ENCODE measurements at regions not wholly inside any gene's neighbourhood (a gene's known extent, or its start where the extent isn't known, plus 50 kb on each side); places are given as distances from the start of the nearest gene placed in this dataset.

DNA sequence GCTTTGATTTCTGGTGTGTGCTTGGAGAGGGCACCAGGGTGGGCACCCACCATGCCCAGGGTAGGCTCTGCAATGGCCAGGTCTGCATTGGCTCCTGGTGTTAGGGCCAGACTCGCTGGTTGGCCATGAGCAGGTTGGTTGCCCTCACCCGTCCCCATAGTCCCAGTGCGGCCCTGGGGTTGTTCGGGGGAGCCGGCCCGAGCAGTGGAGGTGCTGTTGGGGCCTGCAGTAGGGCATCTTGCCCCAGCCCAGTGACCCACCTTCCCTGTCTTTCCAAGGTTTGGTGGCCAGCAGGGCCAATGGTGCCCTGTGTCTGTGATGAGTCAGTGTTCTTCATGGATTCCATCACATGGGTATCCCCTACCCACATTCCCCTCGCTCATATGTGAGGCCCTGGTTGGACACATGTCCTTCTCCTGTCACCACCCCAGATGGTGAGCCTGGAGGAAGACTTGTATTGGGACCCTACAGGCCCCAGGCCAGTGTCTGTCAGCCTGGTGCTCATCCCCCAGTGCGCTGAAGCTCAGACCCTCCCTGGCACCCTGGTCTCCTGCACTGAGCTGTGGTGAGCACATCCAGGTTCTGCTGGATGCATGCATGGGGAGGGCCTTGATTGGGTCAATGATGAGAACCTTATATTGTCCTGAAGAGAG, 190.1 kb downstream of the UBE3A start:
- no TSS peak for BruUV-seq (replicated peaks)
- Histone ChIP-seq H3K4me2 (ENCODE audit: low read depth, low read length) (no peak overlapping the region), H4K91ac (ENCODE audit: insufficient read depth, low read depth, low read length) (no peak overlapping the region), H3K23ac (ENCODE audit: low read depth, low read length) (no peak overlapping the region), H2AFZ (replicated peaks; ENCODE audit: low read length, poor library complexity) (no peak overlapping the region), H2BK5ac (ENCODE audit: low read depth, low read length, poor library complexity, severe bottlenecking) (no peak overlapping the region), H3K4ac (ENCODE audit: low read depth, low read length) (no peak overlapping the region), H4K5ac (ENCODE audit: low read depth, low read length) (no peak overlapping the region), H2BK15ac (ENCODE audit: low read depth, low read length) (no peak overlapping the region), H3K9me3 (ENCODE audit: control insufficient read depth, insufficient read depth, low read length) (peaks cover 59% of the 10 kb centered on the region), H4K20me1 (ENCODE audit: insufficient read depth, low read length) (no peaks in the 10 kb centered on the region), H3K79me1 (ENCODE audit: low read depth in 1 of 2, low read length in 2 of 2) (no peaks in the 10 kb centered on the region), H3K18ac (ENCODE audit: low read depth, low read length) (no peak overlapping the region), H2AK9ac (replicated peaks; ENCODE audit: low read depth, low read length, poor library complexity) (no peak overlapping the region), H2BK120ac (ENCODE audit: low read depth, low read length) (no peak overlapping the region), H3K14ac (replicated peaks; ENCODE audit: low read depth, low read length) (no peak overlapping the region), H3K4me1 (ENCODE audit: control insufficient read depth, insufficient read depth, low read length) (no peaks in the 10 kb centered on the region), H4K8ac (ENCODE audit: low read depth in 2 of 2, low read length in 2 of 2) (no peak overlapping the region), H2AK5ac (ENCODE audit: low read depth, low read length) (no peak overlapping the region), H3K27ac (ENCODE audit: insufficient read depth, low read length) (no peak overlapping the region), H3K9ac (ENCODE audit: low read depth, low read length) (no peak overlapping the region), H3K27me3 (ENCODE audit: control insufficient read depth, insufficient read depth, low read length) (no peaks in the 10 kb centered on the region), H3K9me1 (ENCODE audit: insufficient read depth, low read length) (no peaks in the 10 kb centered on the region), H3K36me3 (ENCODE audit: control insufficient read depth, insufficient read depth, low read length) (no peaks in the 10 kb centered on the region), H3K56ac (ENCODE audit: extremely low read depth, insufficient read depth, low read length) (no peak overlapping the region), H3K4me3 (ENCODE audit: insufficient read depth, low read depth, low read length) (no peak overlapping the region), H2BK20ac (ENCODE audit: low read depth, low read length) (no peak overlapping the region)
- 40% methylated on average over 1 of the region's 8 CpGs; no CpG with 5 or more reads in 1 of the 2 experiments for WGBS, 2 experiments (ENCODE audit: extremely low coverage in 2 of 2, insufficient read length in 1 of 2)
- in situ Hi-C loops (cut with MboI; ENCODE audit: low sequenced_read_pairs) (no loop called here), dilution Hi-C loops (cut with HindIII; ENCODE audit: low sequenced_read_pairs, unreplicated experiment) (no loop called here), intact Hi-C loops (cut with micrococcal nuclease) (no loop called here)
- DNase-seq (no peak), ATAC-seq (ENCODE audit: low read depth) (no peak)
- CTCF ChIA-PET = no interaction called here
- TF ChIP-seq MXI1 (IDR thresholded peaks at IDR 0.05; ENCODE audit: borderline replicate concordance, low read depth, low read length) = no peak
- TF ChIP-seq, protein P1, sequence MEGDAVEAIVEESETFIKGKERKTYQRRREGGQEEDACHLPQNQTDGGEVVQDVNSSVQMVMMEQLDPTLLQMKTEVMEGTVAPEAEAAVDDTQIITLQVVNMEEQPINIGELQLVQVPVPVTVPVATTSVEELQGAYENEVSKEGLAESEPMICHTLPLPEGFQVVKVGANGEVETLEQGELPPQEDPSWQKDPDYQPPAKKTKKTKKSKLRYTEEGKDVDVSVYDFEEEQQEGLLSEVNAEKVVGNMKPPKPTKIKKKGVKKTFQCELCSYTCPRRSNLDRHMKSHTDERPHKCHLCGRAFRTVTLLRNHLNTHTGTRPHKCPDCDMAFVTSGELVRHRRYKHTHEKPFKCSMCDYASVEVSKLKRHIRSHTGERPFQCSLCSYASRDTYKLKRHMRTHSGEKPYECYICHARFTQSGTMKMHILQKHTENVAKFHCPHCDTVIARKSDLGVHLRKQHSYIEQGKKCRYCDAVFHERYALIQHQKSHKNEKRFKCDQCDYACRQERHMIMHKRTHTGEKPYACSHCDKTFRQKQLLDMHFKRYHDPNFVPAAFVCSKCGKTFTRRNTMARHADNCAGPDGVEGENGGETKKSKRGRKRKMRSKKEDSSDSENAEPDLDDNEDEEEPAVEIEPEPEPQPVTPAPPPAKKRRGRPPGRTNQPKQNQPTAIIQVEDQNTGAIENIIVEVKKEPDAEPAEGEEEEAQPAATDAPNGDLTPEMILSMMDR (conservative IDR thresholded peaks at IDR 0.05; ENCODE audit: low read depth, low read length) = no peak
- no peak for TF ChIP-seq RCOR1 (IDR thresholded peaks at IDR 0.05; ENCODE audit: insufficient replicate concordance, low read length)
- no peak for TF ChIP-seq BHLHE40 (IDR thresholded peaks at IDR 0.05; ENCODE audit: low read depth, low read length)
- no peak for TF ChIP-seq POLR2A (IDR thresholded peaks at IDR 0.05; ENCODE audit: low read depth, low read length)
- TF ChIP-seq FOS (IDR thresholded peaks at IDR 0.05; ENCODE audit: low read depth, low read length) = no peak
- POLR2A ChIA-PET (ENCODE audit: unreplicated experiment) = no interaction called here
